NOMO-1 treated with dmso at 0.1 percent for 144 hours (cell line): ENCODE measurements at regions not wholly inside any gene's neighbourhood (a gene's known extent, or its start where the extent isn't known, plus 50 kb on each side); places are given as distances from the start of the nearest gene placed in this dataset.
"Not testable (repeated sequence)": the region's sequence is repeated elsewhere in the genome, so short reads cannot be mapped to it uniquely, and the experiment has no call there.

Source experiments
- DNase-seq: peaks from one replicate; lab custom pipeline; 2025; ENCODE audit not compliant: unreplicated experiment; lab: John Stamatoyannopoulos, UW

DNA sequence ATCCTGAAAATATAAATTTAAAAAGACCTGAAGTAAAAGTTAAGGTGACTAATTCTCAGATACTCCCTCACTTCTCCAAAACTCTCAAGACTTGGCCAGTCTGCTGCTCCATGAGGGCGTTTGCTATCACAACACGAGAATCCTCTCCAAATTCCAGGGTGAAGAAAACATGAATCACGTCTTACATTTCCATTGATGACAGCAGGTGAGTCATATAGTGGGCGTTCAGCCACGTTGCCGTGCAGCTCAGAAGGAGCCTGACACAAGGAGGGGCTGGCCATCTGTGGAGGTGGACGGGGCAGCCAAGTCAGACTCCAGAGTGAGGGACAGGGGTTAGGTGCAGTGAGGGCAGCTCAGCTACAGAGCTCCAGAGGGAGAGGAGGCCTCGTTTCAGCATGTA is 555.1 kb upstream of the ADAMTS16 start:
- DNase-seq = no peak

GRCh38 chr5:4613440-4613839 is 526.7 kb upstream of the ADAMTS16 start:
- no peak for DNase-seq

- no peak for DNase-seq
Observed at GRCh38 chr5:4614088-4614487, 526.0 kb upstream of the ADAMTS16 start.

GRCh38 chr5:4615369-4615768 is 524.8 kb upstream of the ADAMTS16 start:
- DNase-seq = not testable (repeated sequence)

GRCh38 chr5:4625206-4625896 is 514.8 kb upstream of the ADAMTS16 start:
- no peak for DNase-seq

DNA sequence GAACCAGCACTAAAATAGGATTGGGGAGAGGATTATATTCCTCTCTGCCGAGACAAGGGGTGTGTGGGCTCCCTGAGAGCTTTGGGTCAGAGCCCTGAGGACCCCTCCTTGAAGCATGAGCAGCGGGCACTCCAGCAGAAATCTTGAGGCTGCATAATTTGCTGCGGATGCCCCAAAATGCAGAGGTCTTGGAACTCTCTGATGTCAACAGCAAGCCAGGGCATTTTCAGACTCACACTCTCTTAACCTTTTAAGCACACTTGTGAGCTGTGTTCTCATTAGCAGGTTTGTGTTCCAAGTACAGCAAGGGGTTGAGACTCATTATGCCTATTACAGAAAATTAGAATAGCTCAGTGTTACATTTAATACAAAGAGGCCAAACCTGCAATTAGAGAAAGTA is 513.0 kb upstream of the ADAMTS16 start:
- DNase-seq = no peak

DNA sequence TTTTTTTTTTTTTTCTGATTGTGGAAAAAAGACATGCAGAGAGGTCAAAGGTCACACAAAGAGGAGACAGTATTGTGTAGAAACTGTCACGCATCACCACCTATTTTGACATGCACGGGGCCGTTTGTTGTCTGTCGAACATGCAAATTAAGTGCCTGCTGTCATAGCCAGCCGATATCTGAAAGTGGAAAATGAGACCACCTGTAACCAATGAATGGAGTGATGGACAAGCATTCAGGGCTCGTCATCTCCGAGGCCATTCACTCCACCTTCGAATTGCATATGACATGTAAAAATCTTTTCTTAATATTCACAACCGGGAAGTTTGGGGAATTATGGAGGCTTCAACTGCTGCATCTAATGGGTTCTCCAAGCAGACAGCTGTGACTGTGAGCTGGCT is 512.2 kb upstream of the ADAMTS16 start:
- DNase-seq = no peak

GRCh38 chr5:4628645-4629385 is 511.3 kb upstream of the ADAMTS16 start:
- no peak for DNase-seq

- no peak for DNase-seq
Observed at GRCh38 chr5:4630031-4630430, 510.1 kb upstream of the ADAMTS16 start.

GRCh38 chr5:4634342-4634741 is 505.8 kb upstream of the ADAMTS16 start:
- DNase-seq = no peak

DNA sequence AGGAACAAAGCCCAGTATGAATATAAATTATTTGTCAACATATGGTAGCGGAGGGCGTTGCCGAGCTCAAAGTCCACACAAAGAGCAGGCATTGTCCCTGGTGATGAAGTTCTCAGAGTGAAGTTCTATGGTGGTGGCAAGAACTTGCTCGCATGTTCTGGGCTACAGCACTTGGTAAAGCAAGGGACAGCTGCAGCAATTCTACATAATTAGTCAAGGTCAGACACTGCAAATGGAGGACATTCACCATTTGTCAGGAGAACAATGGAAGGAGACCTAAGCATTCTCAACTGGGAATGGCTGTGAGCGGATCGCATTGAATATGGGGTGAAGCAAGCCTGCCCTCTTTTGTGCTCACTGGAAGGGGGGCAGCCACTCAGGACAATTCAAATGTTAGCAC is 503.8 kb upstream of the ADAMTS16 start:
- no peak for DNase-seq

DNA sequence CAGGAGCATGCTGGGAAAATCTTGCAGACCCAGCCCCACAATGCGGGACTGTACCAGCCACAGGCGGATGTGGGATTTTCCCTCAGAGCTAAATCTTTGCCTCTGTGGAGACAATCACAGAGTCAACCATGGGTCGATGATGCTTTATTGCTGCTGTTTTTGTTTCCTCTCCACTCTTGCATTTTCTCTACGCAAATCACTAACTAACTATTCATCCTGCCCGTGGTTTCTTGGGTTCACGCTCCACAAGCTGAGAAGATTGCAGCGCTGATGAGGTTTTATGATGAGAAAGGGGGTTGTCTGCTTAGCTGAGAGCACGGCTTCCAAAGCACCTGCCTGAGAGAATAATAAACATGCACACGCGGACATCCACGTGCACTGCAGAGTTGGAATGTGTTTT is 500.2 kb upstream of the ADAMTS16 start:
- no peak for DNase-seq

DNA sequence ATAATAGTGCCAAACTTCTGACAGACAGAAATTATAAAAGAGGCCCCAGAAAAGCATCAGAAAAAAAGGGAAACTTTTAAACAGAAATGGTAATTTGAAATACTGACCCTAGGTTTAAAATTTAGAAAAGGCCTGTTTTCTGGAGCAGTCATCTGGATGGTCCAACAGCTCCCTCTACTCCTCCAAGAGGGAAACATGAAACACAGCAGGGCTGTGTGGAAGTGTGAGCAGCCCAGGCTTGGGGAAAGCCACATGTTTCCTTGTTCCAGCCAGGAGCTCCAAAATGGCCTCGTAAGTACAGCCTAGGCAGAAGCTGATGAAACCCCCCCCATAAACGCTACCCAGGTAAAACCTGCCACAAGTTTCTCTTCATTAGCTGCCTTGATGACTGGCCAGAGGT is 499.3 kb upstream of the ADAMTS16 start:
- no peak for DNase-seq

DNA sequence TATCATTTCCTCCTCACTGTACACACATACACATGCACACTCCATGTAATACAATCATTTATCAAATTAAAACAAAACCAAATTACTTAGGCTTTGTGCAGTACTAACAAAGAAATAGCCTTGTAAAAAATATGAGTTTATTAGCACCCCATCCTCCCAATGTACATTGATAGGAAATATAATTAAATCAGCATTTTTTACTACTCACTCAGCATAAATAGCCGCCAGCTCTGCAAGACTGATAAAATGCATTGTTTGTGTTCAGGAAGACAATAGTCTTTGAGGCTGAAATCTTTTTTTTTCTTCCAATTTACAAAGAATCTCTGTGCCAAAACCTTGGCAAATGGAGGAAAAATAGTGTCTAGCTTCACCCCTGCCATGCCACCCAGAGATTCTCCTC is 497.6 kb upstream of the ADAMTS16 start:
- no peak for DNase-seq

- no peak for DNase-seq
Observed at GRCh38 chr5:4643190-4643589, 496.9 kb upstream of the ADAMTS16 start.

- DNase-seq = no peak
Observed at GRCh38 chr5:4643960-4644359, 496.2 kb upstream of the ADAMTS16 start.

- DNase-seq = no peak
Observed at GRCh38 chr5:4646715-4647375, 493.3 kb upstream of the ADAMTS16 start.

DNA sequence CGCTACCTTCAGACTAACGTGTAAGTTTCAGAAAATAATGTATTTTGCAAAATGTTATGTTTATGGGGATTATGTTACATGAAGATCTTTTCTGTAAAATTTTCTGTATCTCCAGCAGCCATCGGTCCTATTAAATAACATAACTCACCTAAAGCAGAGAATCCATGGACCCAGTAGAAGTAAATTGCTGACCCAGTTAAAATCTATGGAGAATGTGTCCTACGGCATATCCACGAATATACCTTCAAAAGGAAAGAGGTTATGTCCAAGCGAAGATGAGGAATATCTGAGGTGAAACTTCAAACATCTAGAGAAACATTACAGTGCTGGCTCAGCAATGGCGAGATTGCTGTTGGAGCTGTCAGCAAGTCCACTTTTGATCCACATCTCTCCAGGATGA is 492.2 kb upstream of the ADAMTS16 start:
- no peak for DNase-seq

GRCh38 chr5:4651806-4652565 is 488.1 kb upstream of the ADAMTS16 start:
- DNase-seq = no peak

- no peak for DNase-seq
Observed at GRCh38 chr5:4653475-4653874, 486.7 kb upstream of the ADAMTS16 start.

- DNase-seq = no peak
Observed at GRCh38 chr5:4659851-4660250, 480.3 kb upstream of the ADAMTS16 start.

DNA sequence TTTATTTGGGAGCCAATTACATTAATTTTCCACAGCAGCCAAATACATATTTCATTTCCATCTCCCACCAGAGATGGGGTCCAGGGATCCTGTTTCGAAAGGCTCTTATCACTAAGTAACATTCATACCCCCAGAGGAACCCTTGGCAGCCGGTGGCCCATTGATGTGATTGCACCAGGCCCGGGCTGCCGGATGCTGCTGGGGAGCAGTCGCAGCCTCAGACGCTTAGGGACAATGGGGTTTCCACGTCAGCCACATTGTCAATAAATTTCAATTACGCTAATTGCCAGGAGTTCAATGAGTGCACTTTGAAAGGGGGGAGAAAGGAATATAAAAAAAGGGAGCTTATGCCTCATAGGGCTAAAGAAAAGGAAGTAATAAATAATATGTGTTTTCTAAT is 478.8 kb upstream of the ADAMTS16 start:
- DNase-seq = no peak
